Nephron (organoid): ENCODE measurements at regions not wholly inside any gene's neighbourhood (a gene's known extent, or its start where the extent isn't known, plus 50 kb on each side); places are given as distances from the start of the nearest gene placed in this dataset.

ENCODE experiments used
- H3K27ac Mint-ChIP-seq, 3 experiments: 2 replicates each; pipeline ENCODE4 v1.8.0; 2020; ENCODE audit warnings: mixed read lengths in 3 of 3, mild to moderate bottlenecking in 2 of 3, moderate library complexity in 1 of 3
- H3K27me3 Mint-ChIP-seq: 2 replicates; pipeline ENCODE4 v1.8.0; 2021; ENCODE audit warnings: low read depth, mild to moderate bottlenecking, moderate library complexity, mixed read lengths
- H3K36me3 Mint-ChIP-seq: 2 replicates; pipeline ENCODE4 v1.8.0; 2020; ENCODE audit warnings: low read depth, mixed read lengths
- H3K4me1 Mint-ChIP-seq: 2 replicates; pipeline ENCODE4 v1.8.0; 2020; ENCODE audit warnings: mixed read lengths
- H3K4me3 Mint-ChIP-seq, 3 experiments: 2 replicates each; pipeline ENCODE4 v1.8.0; 2020; ENCODE audit warnings: mild to moderate bottlenecking in 3 of 3, mixed read lengths in 3 of 3, moderate library complexity in 2 of 3
- H3K9me3 Mint-ChIP-seq: 2 replicates; pipeline ENCODE4 v1.8.0; 2020; ENCODE audit warnings: mixed read lengths
- CTCF ChIP-seq, 3 experiments: fragments of 200-600 bp; sonication (generic); IDR thresholded peaks; one replicate each; pipeline ENCODE4 v1.5.0; 2021; ENCODE audit warnings: antibody characterized with exemption in 3 of 3; ENCODE audit not compliant: unreplicated experiment in 3 of 3

- H3K4me3 Mint-ChIP-seq: no peak overlapping the region
- H3K27me3 Mint-ChIP-seq: no peaks in the 10 kb centered on the region
- H3K9me3 Mint-ChIP-seq: no peaks in the 10 kb centered on the region
- TF ChIP-seq CTCF (IDR thresholded peaks at IDR 0.05; ENCODE audit: unreplicated experiment in 3 of 3): no peak
- H3K36me3 Mint-ChIP-seq: peaks cover 25% of the 10 kb centered on the region
- H3K4me1 Mint-ChIP-seq: peaks cover 10% of the 10 kb centered on the region
- no peak overlapping the region for H3K27ac Mint-ChIP-seq
These were observed 160.1 kb downstream of the HAUS1 start for GRCh38 chr18:46264255-46264654.

GRCh38 chr18:46265196-46266156 is 161.3 kb downstream of the HAUS1 start:
- H3K4me3 Mint-ChIP-seq: no peak overlapping the region
- H3K4me1 Mint-ChIP-seq: peaks cover 3% of the 10 kb centered on the region
- no peaks in the 10 kb centered on the region for H3K27me3 Mint-ChIP-seq
- no peak for TF ChIP-seq CTCF (IDR thresholded peaks at IDR 0.05; ENCODE audit: unreplicated experiment in 3 of 3)
- peak overlapping the region in 1 of 3 experiments; percentile 25 for H3K27ac Mint-ChIP-seq
- H3K36me3 Mint-ChIP-seq: peaks cover 21% of the 10 kb centered on the region
- H3K9me3 Mint-ChIP-seq: no peaks in the 10 kb centered on the region

- TF ChIP-seq CTCF (IDR thresholded peaks at IDR 0.05; ENCODE audit: unreplicated experiment in 3 of 3): no peak
- H3K36me3 Mint-ChIP-seq: peaks cover 21% of the 10 kb centered on the region
- H3K9me3 Mint-ChIP-seq: no peaks in the 10 kb centered on the region
- no peaks in the 10 kb centered on the region for H3K27me3 Mint-ChIP-seq
- H3K4me3 Mint-ChIP-seq: no peak overlapping the region
- no peaks in the 10 kb centered on the region for H3K4me1 Mint-ChIP-seq
- H3K27ac Mint-ChIP-seq: no peak overlapping the region
These were observed 162.3 kb downstream of the HAUS1 start for GRCh38 chr18:46266473-46266872.

GRCh38 chr18:46268671-46269070 is 164.5 kb downstream of the HAUS1 start:
- no peak overlapping the region for H3K27ac Mint-ChIP-seq
- no peak for TF ChIP-seq CTCF (IDR thresholded peaks at IDR 0.05; ENCODE audit: unreplicated experiment in 3 of 3)
- peaks cover 18% of the 10 kb centered on the region for H3K36me3 Mint-ChIP-seq
- H3K27me3 Mint-ChIP-seq: no peaks in the 10 kb centered on the region
- no peaks in the 10 kb centered on the region for H3K9me3 Mint-ChIP-seq
- no peak overlapping the region for H3K4me3 Mint-ChIP-seq
- H3K4me1 Mint-ChIP-seq: no peaks in the 10 kb centered on the region

GRCh38 chr18:46269275-46269674 is 165.1 kb downstream of the HAUS1 start:
- Mint-ChIP-seq H3K27me3 (no peaks in the 10 kb centered on the region), H3K9me3 (no peaks in the 10 kb centered on the region), H3K4me3 (no peak overlapping the region), H3K4me1 (no peaks in the 10 kb centered on the region), H3K27ac (no peak overlapping the region), H3K36me3 (peaks cover 12% of the 10 kb centered on the region)
- TF ChIP-seq CTCF (IDR thresholded peaks at IDR 0.05; ENCODE audit: unreplicated experiment in 3 of 3): no peak

GRCh38 chr18:46271488-46271887 is 167.3 kb downstream of the HAUS1 start:
- Mint-ChIP-seq H3K9me3 (no peaks in the 10 kb centered on the region), H3K36me3 (peaks cover 7% of the 10 kb centered on the region), H3K27me3 (no peaks in the 10 kb centered on the region), H3K27ac (no peak overlapping the region), H3K4me3 (no peak overlapping the region), H3K4me1 (no peaks in the 10 kb centered on the region)
- no peak for TF ChIP-seq CTCF (IDR thresholded peaks at IDR 0.05; ENCODE audit: unreplicated experiment in 3 of 3)
